ENCODE measurements at regions not wholly inside any gene's neighbourhood (a gene's known extent, or its start where the extent isn't known, plus 50 kb on each side); places are given as distances from the start of the nearest gene placed in this dataset.
"Not testable (repeated sequence)": the region's sequence is repeated elsewhere in the genome, so short reads cannot be mapped to it uniquely, and the experiment has no call there.

- Histone ChIP-seq H2AK5ac (ENCODE audit: low read depth, low read length) (no peak overlapping the region), H3K23ac (ENCODE audit: low read depth, low read length) (no peak overlapping the region), H3K14ac (replicated peaks; ENCODE audit: low read depth, low read length) (no peak overlapping the region), H4K20me1 (ENCODE audit: insufficient read depth, low read length) (no peaks in the 10 kb centered on the region), H2AK9ac (replicated peaks; ENCODE audit: low read depth, low read length, poor library complexity) (no peak overlapping the region), H3K4me3 (ENCODE audit: insufficient read depth, low read depth, low read length) (no peak overlapping the region), H2AFZ (replicated peaks; ENCODE audit: low read length, poor library complexity) (no peak overlapping the region), H3K56ac (ENCODE audit: extremely low read depth, insufficient read depth, low read length) (no peak overlapping the region), H3K4me1 (ENCODE audit: control insufficient read depth, insufficient read depth, low read length) (no peaks in the 10 kb centered on the region), H3K4ac (ENCODE audit: low read depth, low read length) (no peak overlapping the region), H4K5ac (ENCODE audit: low read depth, low read length) (no peak overlapping the region), H2BK5ac (ENCODE audit: low read depth, low read length, poor library complexity, severe bottlenecking) (no peak overlapping the region), H3K9me3 (ENCODE audit: control insufficient read depth, insufficient read depth, low read length) (no peaks in the 10 kb centered on the region), H3K18ac (ENCODE audit: low read depth, low read length) (no peak overlapping the region), H2BK120ac (ENCODE audit: low read depth, low read length) (no peak overlapping the region), H4K91ac (ENCODE audit: insufficient read depth, low read depth, low read length) (no peak overlapping the region), H3K27me3 (ENCODE audit: control insufficient read depth, insufficient read depth, low read length) (no peaks in the 10 kb centered on the region), H2BK15ac (ENCODE audit: low read depth, low read length) (no peak overlapping the region), H4K8ac (ENCODE audit: low read depth in 2 of 2, low read length in 2 of 2) (no peak overlapping the region), H3K4me2 (ENCODE audit: low read depth, low read length) (no peak overlapping the region), H3K27ac (ENCODE audit: insufficient read depth, low read length) (no peak overlapping the region), H3K36me3 (ENCODE audit: control insufficient read depth, insufficient read depth, low read length) (no peaks in the 10 kb centered on the region), H3K79me1 (ENCODE audit: low read depth in 1 of 2, low read length in 2 of 2) (no peaks in the 10 kb centered on the region), H3K9ac (ENCODE audit: low read depth, low read length) (no peak overlapping the region), H3K9me1 (ENCODE audit: insufficient read depth, low read length) (no peaks in the 10 kb centered on the region), H2BK20ac (ENCODE audit: low read depth, low read length) (no peak overlapping the region)
- CTCF ChIA-PET: interaction anchor here (0.7 to 0.9 kb wide), 2 partner anchors 58 to 433 kb away, joined by 5 to 8 read pairs; no protein-coding TSS in a partner anchor
- no TSS peak for BruUV-seq (replicated peaks)
- dilution Hi-C loops (cut with HindIII; ENCODE audit: low sequenced_read_pairs, unreplicated experiment) (no loop called here), in situ Hi-C loops (cut with MboI; ENCODE audit: low sequenced_read_pairs) (no loop called here), intact Hi-C loops (cut with micrococcal nuclease) (no loop called here)
- WGBS, 2 experiments (ENCODE audit: extremely low coverage in 2 of 2, insufficient read length in 1 of 2): 40% methylated on average over 1 of the region's 10 CpGs; no CpG with 5 or more reads in 1 of the 2 experiments
- TF ChIP-seq USF2 (IDR thresholded peaks at IDR 0.05; ENCODE audit: low read depth, low read length): no peak
- peak; percentile 37 for TF ChIP-seq CTCF (conservative IDR thresholded peaks at IDR 0.05; ENCODE audit: low read depth, low read length)
- no peak for TF ChIP-seq BHLHE40 (IDR thresholded peaks at IDR 0.05; ENCODE audit: low read depth, low read length)
- ATAC-seq (ENCODE audit: low read depth): peak; percentile 44; the same call in 1 of the 2 replicates
- POLR2A ChIA-PET (ENCODE audit: unreplicated experiment): no interaction called here
- DNase-seq: no peak
Observed at GRCh38 chrX:17944833-17945497, 83.9 kb upstream of the RAI2 start.

- H3K18ac ChIP-seq (ENCODE audit: low read depth, low read length); H2BK20ac ChIP-seq (ENCODE audit: low read depth, low read length); BruUV-seq (replicated peaks); H2AK9ac ChIP-seq (replicated peaks; ENCODE audit: low read depth, low read length, poor library complexity); H4K91ac ChIP-seq (ENCODE audit: insufficient read depth, low read depth, low read length); H2AK5ac ChIP-seq (ENCODE audit: low read depth, low read length); H3K79me1 ChIP-seq (ENCODE audit: low read depth in 1 of 2, low read length in 2 of 2); H4K20me1 ChIP-seq (ENCODE audit: insufficient read depth, low read length); H3K4me1 ChIP-seq (ENCODE audit: control insufficient read depth, insufficient read depth, low read length); H3K27me3 ChIP-seq (ENCODE audit: control insufficient read depth, insufficient read depth, low read length); DNase-seq; intact Hi-C loops (cut with micrococcal nuclease); H3K9me3 ChIP-seq (ENCODE audit: control insufficient read depth, insufficient read depth, low read length); H3K56ac ChIP-seq (ENCODE audit: extremely low read depth, insufficient read depth, low read length); H3K14ac ChIP-seq (replicated peaks; ENCODE audit: low read depth, low read length); ATAC-seq (ENCODE audit: low read depth); H3K4me3 ChIP-seq (ENCODE audit: insufficient read depth, low read depth, low read length); H2BK120ac ChIP-seq (ENCODE audit: low read depth, low read length); in situ Hi-C loops (cut with MboI; ENCODE audit: low sequenced_read_pairs); H3K27ac ChIP-seq (ENCODE audit: insufficient read depth, low read length); H3K9me1 ChIP-seq (ENCODE audit: insufficient read depth, low read length); H3K23ac ChIP-seq (ENCODE audit: low read depth, low read length); H2AFZ ChIP-seq (replicated peaks; ENCODE audit: low read length, poor library complexity); H2BK5ac ChIP-seq (ENCODE audit: low read depth, low read length, poor library complexity, severe bottlenecking); H4K5ac ChIP-seq (ENCODE audit: low read depth, low read length); H3K9ac ChIP-seq (ENCODE audit: low read depth, low read length); POLR2A ChIA-PET (ENCODE audit: unreplicated experiment); H3K4me2 ChIP-seq (ENCODE audit: low read depth, low read length); H3K4ac ChIP-seq (ENCODE audit: low read depth, low read length); CTCF ChIA-PET; dilution Hi-C loops (cut with HindIII; ENCODE audit: low sequenced_read_pairs, unreplicated experiment); H4K8ac ChIP-seq (ENCODE audit: low read depth in 2 of 2, low read length in 2 of 2); H3K36me3 ChIP-seq (ENCODE audit: control insufficient read depth, insufficient read depth, low read length); H2BK15ac ChIP-seq (ENCODE audit: low read depth, low read length): not testable (repeated sequence)
- no CpG with 5 or more reads among the region's 2 CpGs for WGBS, 2 experiments (ENCODE audit: extremely low coverage in 2 of 2, insufficient read length in 1 of 2)
Observed at GRCh38 chrX:17941171-17941570, 80.1 kb upstream of the RAI2 start.

All from IMR-90 (cell line).